Breast epithelium (tissue), 3 donors: ENCODE measurements at regions not wholly inside any gene's neighbourhood (a gene's known extent, or its start where the extent isn't known, plus 50 kb on each side); places are given as distances from the start of the nearest gene placed in this dataset.

Experiments used
- POLR2A ChIP-seq: fragments of 450-650 bp; IDR thresholded peaks from one replicate; pipeline ENCODE4 v1.6.1; 2016; ENCODE audit warnings: antibody characterized with exemption, mild to moderate bottlenecking, moderate library complexity
- TF ChIP-seq, protein P1 (sequence below), 3 donors: fragments of 450-650 bp; IDR thresholded peaks; one replicate each; pipeline ENCODE4 v1.5.1; 2016 to 2017; ENCODE audit warnings: antibody characterized with exemption in 3 of 3, mild to moderate bottlenecking in 3 of 3, moderate library complexity in 3 of 3

DNA sequence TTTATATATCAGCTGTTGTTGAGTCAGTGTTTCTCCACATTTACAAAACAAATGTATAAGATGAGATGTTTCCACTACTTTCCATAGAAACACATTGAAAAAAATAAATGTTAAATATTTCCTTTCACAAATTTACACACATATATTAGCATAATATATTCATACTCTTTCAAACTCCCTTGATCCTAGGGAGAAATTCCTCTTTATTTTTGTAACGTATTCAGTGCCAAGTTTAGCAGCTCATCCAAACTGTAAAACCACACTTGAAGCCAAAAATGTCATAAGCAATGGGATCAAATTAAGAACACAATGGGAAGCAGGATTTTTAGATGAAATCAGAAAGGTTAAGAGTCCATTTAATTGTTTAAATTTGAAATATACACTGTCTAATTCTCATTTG lies 381.1 kb upstream of the MAD2L1 start:
- TF ChIP-seq, protein P1, sequence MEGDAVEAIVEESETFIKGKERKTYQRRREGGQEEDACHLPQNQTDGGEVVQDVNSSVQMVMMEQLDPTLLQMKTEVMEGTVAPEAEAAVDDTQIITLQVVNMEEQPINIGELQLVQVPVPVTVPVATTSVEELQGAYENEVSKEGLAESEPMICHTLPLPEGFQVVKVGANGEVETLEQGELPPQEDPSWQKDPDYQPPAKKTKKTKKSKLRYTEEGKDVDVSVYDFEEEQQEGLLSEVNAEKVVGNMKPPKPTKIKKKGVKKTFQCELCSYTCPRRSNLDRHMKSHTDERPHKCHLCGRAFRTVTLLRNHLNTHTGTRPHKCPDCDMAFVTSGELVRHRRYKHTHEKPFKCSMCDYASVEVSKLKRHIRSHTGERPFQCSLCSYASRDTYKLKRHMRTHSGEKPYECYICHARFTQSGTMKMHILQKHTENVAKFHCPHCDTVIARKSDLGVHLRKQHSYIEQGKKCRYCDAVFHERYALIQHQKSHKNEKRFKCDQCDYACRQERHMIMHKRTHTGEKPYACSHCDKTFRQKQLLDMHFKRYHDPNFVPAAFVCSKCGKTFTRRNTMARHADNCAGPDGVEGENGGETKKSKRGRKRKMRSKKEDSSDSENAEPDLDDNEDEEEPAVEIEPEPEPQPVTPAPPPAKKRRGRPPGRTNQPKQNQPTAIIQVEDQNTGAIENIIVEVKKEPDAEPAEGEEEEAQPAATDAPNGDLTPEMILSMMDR (IDR thresholded peaks at IDR 0.05) = no peak
- no peak for TF ChIP-seq POLR2A
